ENCODE measurements at regions not wholly inside any gene's neighbourhood (a gene's known extent, or its start where the extent isn't known, plus 50 kb on each side); places are given as distances from the start of the nearest gene placed in this dataset.
A peak's percentile ranks its signal among the peaks of the same experiment; 100 is the strongest.
"Not testable (repeated sequence)": the region's sequence is repeated elsewhere in the genome, so short reads cannot be mapped to it uniquely, and the experiment has no call there.

DNA sequence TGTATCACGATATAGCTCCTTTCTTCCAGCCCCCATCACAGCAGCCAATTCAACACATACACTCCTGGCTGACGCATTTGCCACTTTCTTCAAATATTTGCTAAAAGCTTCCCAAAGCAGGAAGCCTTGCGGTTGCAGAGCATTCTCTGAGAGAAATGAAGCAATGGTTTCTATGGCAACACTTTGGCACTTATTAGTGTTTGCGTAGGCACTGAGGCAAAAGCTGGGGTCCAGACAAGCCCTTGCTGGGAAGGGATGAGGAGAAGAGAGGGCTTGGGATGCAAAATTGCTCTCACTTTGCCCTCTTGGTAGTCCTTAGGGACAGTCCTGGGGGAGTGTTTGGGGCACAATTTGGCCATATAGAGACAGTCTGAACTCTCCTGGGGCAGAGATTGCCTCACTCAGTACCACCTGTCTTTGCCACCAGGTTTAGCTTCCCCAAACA, 55.0 kb upstream of the PAK3 start:
- peak in 18 of 56 donors; percentile 0 to 26 (median 9) for DNase-seq

DNA sequence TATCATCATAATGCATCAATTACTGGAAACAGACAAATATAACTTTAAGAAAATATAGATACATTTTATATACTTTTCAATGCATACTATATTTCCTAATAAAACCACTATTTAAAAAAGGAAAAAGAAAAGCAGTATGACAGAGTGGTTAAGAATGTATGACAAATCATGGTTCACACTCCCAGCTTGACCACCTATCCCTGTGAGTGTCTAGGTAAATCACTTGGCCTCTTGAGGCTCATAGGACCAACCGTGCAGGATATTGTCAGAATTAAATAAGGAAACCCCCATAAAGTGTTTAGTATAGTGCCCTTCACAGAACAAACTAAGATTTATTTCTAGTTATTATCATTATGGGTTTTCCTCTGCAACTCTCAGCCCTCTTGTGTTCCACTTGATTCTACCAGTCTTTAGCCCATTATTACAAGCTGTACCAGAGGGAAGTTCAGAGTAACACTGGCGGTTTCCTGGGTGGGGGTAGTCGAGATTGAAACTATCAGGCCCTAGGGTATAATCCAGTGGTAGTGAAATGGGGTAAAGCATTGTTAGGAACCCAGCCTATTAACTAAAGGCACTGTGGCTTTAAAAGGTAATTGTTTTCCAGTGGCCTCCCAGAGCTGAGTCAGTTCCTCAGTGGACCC, 55.5 kb upstream of the PAK3 start:
- no peak for DNase-seq

GRCh38 chrX:111039606-111040005, 56.4 kb upstream of the PAK3 start:
- DNase-seq: no peak

GRCh38 chrX:111035991-111036390, 60.0 kb upstream of the PAK3 start:
- no peak for DNase-seq

GRCh38 chrX:111035256-111035655, 60.7 kb upstream of the PAK3 start:
- no peak for DNase-seq

GRCh38 chrX:111022998-111023397, 73.0 kb upstream of the PAK3 start:
- not testable (repeated sequence) for DNase-seq

GRCh38 chrX:111020283-111020682, 75.7 kb upstream of the PAK3 start:
- no peak for DNase-seq

GRCh38 chrX:111013778-111014455, 82.1 kb upstream of the PAK3 start:
- DNase-seq: no peak

DNA sequence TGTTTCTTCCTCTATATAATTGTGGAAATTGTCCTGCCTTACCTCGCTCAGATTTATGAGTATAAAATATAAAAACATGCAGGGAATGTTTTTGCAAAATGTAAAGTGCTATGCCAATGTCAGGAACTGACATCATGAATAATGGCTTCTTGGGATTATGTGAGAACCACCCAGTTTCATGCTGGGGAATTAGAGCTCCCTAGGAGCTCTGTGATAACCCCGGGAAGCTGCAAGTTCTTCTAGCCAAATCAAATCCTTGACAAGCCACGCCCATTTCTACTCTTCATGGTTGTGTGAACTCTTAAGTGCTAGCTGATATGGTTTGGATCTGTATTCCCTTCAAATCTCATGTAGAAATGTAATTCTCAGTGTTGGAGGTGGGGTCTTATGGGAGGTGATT, 85.9 kb upstream of the PAK3 start:
- no peak for DNase-seq

GRCh38 chrX:111009256-111009655, 86.7 kb upstream of the PAK3 start:
- no peak for DNase-seq

- peak in 7 of 56 donors; percentile 0 to 8 (median 2) for DNase-seq
Measured at GRCh38 chrX:111008126-111008525, 87.9 kb upstream of the PAK3 start.

DNA sequence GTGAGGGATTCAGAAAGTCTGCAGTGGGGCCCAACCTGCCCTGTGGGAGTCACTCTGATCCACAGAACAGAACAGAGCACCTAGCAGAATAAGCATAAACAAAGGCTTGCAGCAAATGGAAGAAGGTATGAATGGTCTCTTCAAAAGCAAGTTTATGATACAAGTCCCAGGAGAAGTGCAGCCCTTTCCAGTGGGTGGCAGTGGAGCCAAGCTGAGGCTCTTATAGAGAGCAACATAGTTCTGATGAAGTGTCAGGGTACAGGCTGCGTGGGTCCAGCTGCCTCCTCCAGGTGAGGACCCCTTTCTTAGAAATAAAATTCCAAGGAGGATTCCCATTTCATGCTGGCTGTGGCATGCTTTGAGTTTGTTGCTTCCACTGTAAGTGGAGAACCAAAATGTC, 88.8 kb upstream of the PAK3 start:
- DNase-seq: no peak

DNA sequence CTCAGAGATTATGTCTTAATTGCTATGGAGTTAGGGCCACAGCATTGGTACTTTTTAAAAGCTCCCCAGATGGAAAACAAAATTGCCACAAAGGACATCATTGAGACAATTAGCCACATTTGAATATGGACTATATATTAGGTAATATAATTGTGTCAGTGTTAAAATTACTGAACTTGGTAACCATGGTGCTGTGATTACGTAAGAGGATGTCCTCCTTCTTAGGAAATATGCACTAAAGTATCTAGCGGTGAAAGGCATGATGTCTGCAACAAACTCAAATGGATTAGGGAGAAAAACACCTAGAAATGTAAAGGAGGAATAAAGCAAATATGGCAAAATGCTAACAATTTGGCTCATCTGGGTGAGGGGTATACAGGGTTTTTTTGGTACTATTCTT, 89.9 kb upstream of the PAK3 start:
- DNase-seq: no peak

DNA sequence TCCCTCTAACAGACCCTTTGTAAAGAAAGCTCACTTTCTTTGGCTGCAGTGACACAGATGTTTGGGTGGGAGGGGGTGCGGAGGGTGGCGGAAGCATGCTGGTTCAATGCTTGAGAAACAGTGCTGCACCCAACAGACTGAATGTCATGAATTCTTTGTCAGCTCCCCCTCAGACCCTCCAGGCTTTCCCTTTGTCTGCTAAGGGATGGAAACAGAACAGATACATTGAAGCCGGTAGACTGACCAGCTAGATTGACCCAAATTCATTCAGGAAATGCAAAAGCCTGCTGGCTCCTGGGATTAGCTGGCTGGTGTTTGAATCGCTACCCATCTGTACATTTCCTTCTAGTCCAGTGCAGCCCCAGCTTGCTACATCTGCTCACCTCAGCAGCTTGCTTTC, 90.8 kb upstream of the PAK3 start:
- DNase-seq: no peak

- DNase-seq: no peak
Measured at GRCh38 chrX:111003118-111003517, 92.9 kb upstream of the PAK3 start.

- DNase-seq: peak in 4 of 56 donors; percentile 0 to 25 (median 0)
Measured at GRCh38 chrX:110992611-110993010, 103.4 kb upstream of the PAK3 start.

DNA sequence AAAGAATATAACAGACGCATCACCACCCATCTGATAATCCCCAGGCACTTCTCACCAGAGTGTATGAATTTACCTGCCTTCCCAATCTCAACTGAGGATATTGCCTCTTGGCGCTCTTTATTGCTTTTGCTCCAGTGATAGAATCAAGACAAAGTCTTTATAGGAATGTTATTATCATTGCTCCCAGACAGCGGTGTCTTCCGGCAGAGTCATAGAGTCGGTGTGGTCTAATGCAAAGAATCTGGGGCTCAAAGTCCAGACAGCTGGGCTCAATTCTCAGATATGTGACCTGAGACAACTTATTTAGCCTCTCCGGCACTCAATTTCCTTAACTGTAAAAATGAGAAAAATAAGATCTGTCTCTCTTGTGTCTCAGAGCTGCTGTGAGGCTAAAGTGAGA, 106.1 kb upstream of the PAK3 start:
- DNase-seq: no peak

DNA sequence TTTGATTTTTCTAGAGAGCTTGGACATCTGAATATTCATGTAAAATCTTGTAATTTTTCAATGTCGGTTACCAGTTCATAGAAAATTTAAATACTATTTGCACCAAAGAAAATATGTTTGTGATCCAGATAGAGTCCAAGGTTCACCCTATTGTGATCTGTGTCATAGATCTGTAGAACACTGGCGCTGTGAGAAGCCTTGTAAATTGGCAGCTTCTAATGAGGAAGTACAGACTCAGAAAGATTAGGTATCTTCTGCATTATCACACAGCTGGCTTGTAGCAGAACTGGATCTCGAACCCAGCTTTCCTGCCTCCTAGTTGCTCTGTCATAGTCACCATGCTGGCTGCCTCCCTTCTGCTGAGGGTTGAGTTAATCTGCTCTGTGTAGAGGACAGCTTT, 106.5 kb upstream of the PAK3 start:
- DNase-seq: no peak

- DNase-seq: no peak
Measured at GRCh38 chrX:110987292-110987691, 108.7 kb upstream of the PAK3 start.

- DNase-seq: no peak
Measured at GRCh38 chrX:110985470-110985869, 110.5 kb upstream of the PAK3 start.

DNA sequence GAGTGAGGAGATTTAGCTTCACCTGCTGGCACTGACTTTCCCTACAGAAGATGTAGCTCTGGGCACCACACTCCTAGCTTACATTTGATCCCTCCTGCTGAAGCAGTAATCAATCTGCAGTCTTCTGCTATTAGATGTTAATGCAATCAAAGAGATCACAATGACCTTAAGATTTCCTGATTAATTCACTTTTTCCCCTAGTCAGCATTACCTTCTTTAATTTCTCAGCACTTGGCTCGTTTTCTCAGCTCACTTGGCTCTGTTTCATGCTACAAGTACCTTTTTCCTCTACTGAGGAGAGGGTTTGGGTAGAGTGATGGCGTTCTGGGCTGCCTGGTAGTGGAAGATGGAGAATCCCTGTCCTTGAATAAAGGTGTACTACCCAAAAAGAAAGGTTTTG, 113.0 kb upstream of the PAK3 start:
- DNase-seq: no peak

DNA sequence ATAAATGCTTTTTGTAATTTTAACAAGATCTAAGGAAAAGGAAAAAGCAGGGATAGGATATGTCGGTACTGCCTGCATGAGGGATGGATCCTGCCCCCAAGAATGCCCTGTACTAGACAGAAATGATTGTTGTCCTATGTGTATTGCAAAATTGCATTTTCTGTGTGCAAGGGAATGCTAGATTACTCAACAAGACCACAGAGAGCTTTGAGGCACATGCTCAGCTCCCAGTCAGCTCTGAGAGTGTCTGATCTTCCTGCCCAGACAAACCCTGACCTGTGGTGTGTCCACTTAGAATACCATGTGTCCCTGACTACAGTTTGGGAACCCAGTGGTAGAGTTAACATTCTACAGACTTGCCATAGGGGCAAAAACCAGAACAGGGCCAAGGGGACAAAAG, 129.2 kb upstream of the PAK3 start:
- no peak for DNase-seq

- DNase-seq: no peak
Measured at GRCh38 chrX:110966091-110966454, 129.9 kb upstream of the PAK3 start.
